Keratinocyte (primary cell): ENCODE measurements at regions not wholly inside any gene's neighbourhood (a gene's known extent, or its start where the extent isn't known, plus 50 kb on each side); places are given as distances from the start of the nearest gene placed in this dataset.

Experiments used
- DNase-seq: peaks from one replicate; pipeline ENCODE4 v3.0.0-alpha.2; 2011; ENCODE audit warnings: low read depth, missing footprints, low spot score
- FAIRE-seq: peaks from 2 replicates; lab custom pipeline; 2011; peaks lifted over from hg19 to GRCh38; lab: Jason Lieb, UNC
- H2AFZ ChIP-seq: 2 replicates; pipeline ENCODE4 v1.6.0; 2012; ENCODE audit warnings: low read length, control low read depth, inconsistent platforms; ENCODE audit not compliant: control insufficient read depth
- H3K27ac ChIP-seq: 2 replicates; pipeline ENCODE4 v1.5.1; 2011; ENCODE audit warnings: low read length; ENCODE audit not compliant: control insufficient read depth, insufficient read depth
- H3K27me3 ChIP-seq: 3 replicates; pipeline ENCODE4 v1.6.0; 2011; ENCODE audit warnings: low read length; ENCODE audit not compliant: control insufficient read depth, insufficient read depth; ENCODE audit errors: extremely low read depth
- H3K36me3 ChIP-seq, 2 experiments: 2 replicates in 1 of 2; 3 replicates in 1 of 2; pipeline ENCODE4 v1.5.1; 2011; ENCODE audit warnings: low read length in 2 of 2, mild to moderate bottlenecking in 1 of 2; ENCODE audit not compliant: control insufficient read depth in 2 of 2, insufficient read depth in 2 of 2; ENCODE audit errors: extremely low read depth in 1 of 2
- H3K4me1 ChIP-seq: 3 replicates; pipeline ENCODE4 v1.5.1; 2011; ENCODE audit warnings: low read length; ENCODE audit not compliant: control insufficient read depth, insufficient read depth; ENCODE audit errors: extremely low read depth
- H3K4me2 ChIP-seq: 3 replicates; pipeline ENCODE4 v1.6.0; 2011; ENCODE audit warnings: low read depth, low read length; ENCODE audit not compliant: control insufficient read depth, insufficient read depth; ENCODE audit errors: extremely low read depth
- H3K4me3 ChIP-seq, 3 experiments: fragments of 200-600 bp in 1 of 3; sonication (generic) in 1 of 3; 2 replicates in 2 of 3; 3 replicates in 1 of 3; pipeline ENCODE4 v1.5.1; 2011 to 2016; ENCODE audit warnings: low read length in 3 of 3, mild to moderate bottlenecking in 3 of 3, control low read depth in 2 of 3, inconsistent platforms in 1 of 3, low read depth in 1 of 3, mixed read lengths in 1 of 3, mixed run types in 1 of 3, moderate library complexity in 1 of 3; ENCODE audit not compliant: control insufficient read depth in 2 of 3, insufficient read depth in 2 of 3; ENCODE audit errors: extremely low read depth in 1 of 3
- H3K79me2 ChIP-seq: 2 replicates; pipeline ENCODE4 v1.6.0; 2012; ENCODE audit warnings: low read length; ENCODE audit not compliant: control insufficient read depth, insufficient read depth
- H3K9ac ChIP-seq: 3 replicates; pipeline ENCODE4 v1.6.0; 2011; ENCODE audit warnings: low read length; ENCODE audit not compliant: control insufficient read depth, insufficient read depth; ENCODE audit errors: extremely low read depth
- H3K9me1 ChIP-seq: 3 replicates; pipeline ENCODE4 v1.6.0; 2011; ENCODE audit warnings: low read length; ENCODE audit not compliant: control insufficient read depth, insufficient read depth; ENCODE audit errors: extremely low read depth
- H3K9me3 ChIP-seq: 2 replicates; pipeline ENCODE4 v1.5.1; 2012; ENCODE audit warnings: low read depth, low read length; ENCODE audit not compliant: control insufficient read depth
- H4K20me1 ChIP-seq: 3 replicates; pipeline ENCODE4 v1.6.0; 2011; ENCODE audit warnings: low read length; ENCODE audit not compliant: control insufficient read depth, insufficient read depth; ENCODE audit errors: extremely low read depth
- EZH2 ChIP-seq: IDR thresholded peaks from one replicate; pipeline ENCODE4 v1.6.1; 2012; ENCODE audit warnings: inconsistent platforms, mild to moderate bottlenecking, low read length, moderate library complexity
- dilution Hi-C: fragments of 300-500 bp; cut with MboI; formaldehyde crosslinking; loops from one replicate; pipeline ENCODE4 v1.7.0; 2020; ENCODE audit warnings: low sequenced_read_pairs; ENCODE audit not compliant: extremely low pct_ligation_motif_present
- TF ChIP-seq, protein P1 (sequence below), 3 experiments: IDR thresholded peaks in 1 of 3; conservative IDR thresholded peaks in 1 of 3; optimal IDR thresholded peaks in 1 of 3; 2 replicates in 2 of 3; 3 replicates in 1 of 3; pipeline versions ENCODE3 to v1.5.1; 2011; ENCODE audit warnings: low read length in 3 of 3, mild to moderate bottlenecking in 3 of 3, moderate library complexity in 2 of 3, control low read depth in 1 of 3, inconsistent platforms in 1 of 3; ENCODE audit not compliant: insufficient read depth in 2 of 3; ENCODE audit errors: extremely low read depth in 1 of 3

DNA sequence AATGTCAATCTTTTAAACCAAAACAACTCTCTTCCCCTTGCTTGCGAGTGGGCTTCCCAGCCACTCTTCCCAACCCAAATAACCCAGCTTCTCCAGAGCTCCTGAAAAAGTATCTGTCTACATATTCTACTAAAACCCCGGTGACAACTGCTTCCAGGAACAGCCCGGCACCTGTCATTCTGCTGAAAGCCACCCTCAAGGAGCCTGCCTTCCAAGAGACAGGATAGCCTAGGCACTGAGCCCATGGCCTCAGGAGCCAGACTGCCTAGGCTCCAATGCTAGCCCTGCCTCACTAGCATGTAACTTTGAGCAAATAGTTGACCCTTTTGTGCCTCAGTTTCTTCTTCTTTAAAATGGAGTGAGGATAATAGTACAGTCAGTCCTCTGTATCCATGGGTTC is 459.8 kb downstream of the SOX6 start:
- H3K4me1 ChIP-seq, result no peaks in the 10 kb centered on the region
- DNase-seq (no peak), FAIRE-seq (no peak)
- no peak overlapping the region for H3K27ac ChIP-seq
- H3K79me2 ChIP-seq, result no peaks in the 10 kb centered on the region
- H3K9me1 ChIP-seq, result no peaks in the 10 kb centered on the region
- no peak overlapping the region for H3K9ac ChIP-seq
- no peak overlapping the region for H2AFZ ChIP-seq
- H3K36me3 ChIP-seq, result no peaks in the 10 kb centered on the region
- H3K4me2 ChIP-seq, result no peak overlapping the region
- TF ChIP-seq, protein P1, sequence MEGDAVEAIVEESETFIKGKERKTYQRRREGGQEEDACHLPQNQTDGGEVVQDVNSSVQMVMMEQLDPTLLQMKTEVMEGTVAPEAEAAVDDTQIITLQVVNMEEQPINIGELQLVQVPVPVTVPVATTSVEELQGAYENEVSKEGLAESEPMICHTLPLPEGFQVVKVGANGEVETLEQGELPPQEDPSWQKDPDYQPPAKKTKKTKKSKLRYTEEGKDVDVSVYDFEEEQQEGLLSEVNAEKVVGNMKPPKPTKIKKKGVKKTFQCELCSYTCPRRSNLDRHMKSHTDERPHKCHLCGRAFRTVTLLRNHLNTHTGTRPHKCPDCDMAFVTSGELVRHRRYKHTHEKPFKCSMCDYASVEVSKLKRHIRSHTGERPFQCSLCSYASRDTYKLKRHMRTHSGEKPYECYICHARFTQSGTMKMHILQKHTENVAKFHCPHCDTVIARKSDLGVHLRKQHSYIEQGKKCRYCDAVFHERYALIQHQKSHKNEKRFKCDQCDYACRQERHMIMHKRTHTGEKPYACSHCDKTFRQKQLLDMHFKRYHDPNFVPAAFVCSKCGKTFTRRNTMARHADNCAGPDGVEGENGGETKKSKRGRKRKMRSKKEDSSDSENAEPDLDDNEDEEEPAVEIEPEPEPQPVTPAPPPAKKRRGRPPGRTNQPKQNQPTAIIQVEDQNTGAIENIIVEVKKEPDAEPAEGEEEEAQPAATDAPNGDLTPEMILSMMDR (optimal IDR thresholded peaks at IDR 0.05 in 1 of 3, IDR thresholded peaks at IDR 0.05 in 1 of 3, conservative IDR thresholded peaks at IDR 0.05 in 1 of 3; ENCODE audit: extremely low read depth in 1 of 3, insufficient read depth in 2 of 3, low read length in 3 of 3), result no peak
- no peak for TF ChIP-seq EZH2
- no peak overlapping the region for H3K4me3 ChIP-seq
- H3K27me3 ChIP-seq, result no peaks in the 10 kb centered on the region
- H3K9me3 ChIP-seq, result no peaks in the 10 kb centered on the region
- no peaks in the 10 kb centered on the region for H4K20me1 ChIP-seq
- dilution Hi-C loops, result no loop called here

DNA sequence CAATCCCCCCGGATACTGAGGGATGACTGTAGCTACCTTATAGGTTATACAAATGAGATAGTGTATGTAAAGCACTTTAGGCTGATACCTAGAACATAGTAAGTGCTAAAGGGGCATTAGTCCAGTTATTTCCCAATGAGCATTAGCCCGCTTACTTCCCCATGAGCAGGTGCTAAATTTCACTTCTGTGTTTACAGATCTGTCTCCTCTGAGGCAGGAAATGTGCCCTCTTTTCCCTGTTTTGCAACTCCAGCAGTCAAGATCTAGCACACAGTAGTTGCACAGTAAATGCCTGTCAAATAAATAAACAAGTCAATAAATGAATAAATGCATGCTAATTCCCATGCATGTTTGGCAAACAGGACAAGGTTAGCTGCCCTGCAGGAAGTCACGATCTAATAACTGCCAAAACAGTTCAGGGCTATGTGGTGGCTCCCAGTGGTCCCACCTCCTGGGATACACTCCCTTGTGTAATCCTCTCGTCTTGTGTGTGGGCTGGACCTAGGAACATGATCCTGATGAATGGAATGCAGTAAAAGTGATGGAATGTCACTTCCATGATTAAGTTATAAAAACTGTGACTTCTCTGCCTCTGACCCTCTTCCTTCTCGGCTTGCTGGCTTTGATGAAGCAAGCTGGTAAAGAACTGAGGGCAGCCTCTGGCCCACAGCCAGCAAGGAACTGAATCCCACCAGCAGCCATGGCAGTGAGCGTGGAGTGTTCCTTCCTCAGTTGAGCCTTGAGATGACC is 459.0 kb downstream of the SOX6 start:
- no peak for DNase-seq
- Histone ChIP-seq H3K9me1 (no peaks in the 10 kb centered on the region), H3K27me3 (no peaks in the 10 kb centered on the region), H3K4me2 (no peak overlapping the region), H3K4me3 (no peak overlapping the region), H3K27ac (no peak overlapping the region), H3K36me3 (no peaks in the 10 kb centered on the region), H4K20me1 (no peaks in the 10 kb centered on the region), H3K79me2 (no peaks in the 10 kb centered on the region), H3K9me3 (no peaks in the 10 kb centered on the region), H3K9ac (no peak overlapping the region), H2AFZ (no peak overlapping the region), H3K4me1 (no peaks in the 10 kb centered on the region)
- FAIRE-seq, result no peak
- TF ChIP-seq, protein P1 (optimal IDR thresholded peaks at IDR 0.05 in 1 of 3, IDR thresholded peaks at IDR 0.05 in 1 of 3, conservative IDR thresholded peaks at IDR 0.05 in 1 of 3; ENCODE audit: extremely low read depth in 1 of 3, insufficient read depth in 2 of 3, low read length in 3 of 3), result no peak
- dilution Hi-C loops, result no loop called here
